GM12872 (cell line): ENCODE measurements at regions not wholly inside any gene's neighbourhood (a gene's known extent, or its start where the extent isn't known, plus 50 kb on each side); places are given as distances from the start of the nearest gene placed in this dataset.

Source experiments
- CTCF ChIP-seq: IDR thresholded peaks from 3 replicates; pipeline ENCODE4 v1.5.1; 2011; ENCODE audit warnings: low read depth, mild to moderate bottlenecking, low read length, moderate library complexity; ENCODE audit not compliant: insufficient read depth

DNA sequence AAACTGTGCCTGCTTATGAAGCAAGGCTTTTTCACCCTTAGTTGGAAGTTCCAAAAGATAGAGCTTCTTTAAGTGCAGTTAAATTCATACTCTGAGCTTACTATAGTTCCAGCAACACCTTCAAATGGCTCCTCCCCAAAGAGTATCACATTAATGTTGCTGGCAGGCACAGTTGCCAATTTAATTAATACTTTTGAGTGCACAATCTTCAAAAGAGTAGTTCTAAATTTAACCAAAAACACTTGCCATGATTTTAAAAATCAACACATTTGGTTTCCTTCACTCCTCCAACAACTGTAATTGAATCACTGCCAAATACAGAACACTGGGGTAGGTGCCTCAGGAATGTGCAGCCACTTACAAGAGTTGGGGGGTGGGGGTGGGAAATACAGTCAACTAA, 150.6 kb upstream of the UBE2E3 start:
- TF ChIP-seq CTCF = no peak

DNA sequence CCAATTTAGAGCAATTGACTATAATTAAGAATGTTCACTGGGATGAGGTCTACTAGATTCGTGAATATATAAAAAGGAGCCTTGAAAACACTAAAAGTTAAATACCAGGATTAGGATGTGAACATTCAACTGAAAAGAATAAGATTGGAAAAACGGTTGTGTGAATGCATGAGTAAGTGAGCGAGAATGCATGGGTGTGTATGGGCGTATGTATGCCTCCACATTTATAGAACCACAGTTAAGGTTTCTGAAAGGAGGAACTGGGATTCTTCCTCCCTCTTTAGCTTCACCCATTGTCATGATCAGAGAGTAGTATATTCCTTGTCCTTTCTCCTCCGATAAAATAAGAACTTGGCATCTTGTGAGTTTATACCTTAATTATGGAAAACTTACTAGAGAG, 151.1 kb upstream of the UBE2E3 start:
- TF ChIP-seq CTCF = no peak

- no peak for TF ChIP-seq CTCF
Observed at GRCh38 chr2:180828756-180829155, 151.6 kb upstream of the UBE2E3 start.

GRCh38 chr2:180823546-180824141, 156.8 kb upstream of the UBE2E3 start:
- TF ChIP-seq CTCF = no peak

GRCh38 chr2:180819106-180819505, 161.3 kb upstream of the UBE2E3 start:
- TF ChIP-seq CTCF = no peak

DNA sequence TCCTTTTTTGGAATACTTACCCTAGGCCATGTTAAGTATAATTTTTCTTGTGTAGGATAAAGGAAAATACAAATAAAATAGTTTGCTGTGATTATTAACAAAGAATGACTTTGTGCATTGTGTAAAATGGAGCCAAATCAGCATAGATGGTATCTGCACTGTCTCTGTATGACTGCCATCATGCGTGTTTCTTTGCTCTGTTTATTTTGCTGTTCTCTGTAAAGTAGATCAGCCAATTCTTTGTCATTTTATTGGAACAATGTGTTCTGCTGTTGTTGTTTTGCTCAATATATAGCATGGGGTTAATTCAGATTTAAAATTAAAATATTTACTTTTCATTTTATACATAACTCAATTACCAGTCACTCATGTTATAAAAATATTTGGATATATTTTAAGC, 181.3 kb upstream of the UBE2E3 start:
- no peak for TF ChIP-seq CTCF

GRCh38 chr2:180790891-180791290, 189.5 kb upstream of the UBE2E3 start:
- no peak for TF ChIP-seq CTCF
